ENCODE measurements at regions not wholly inside any gene's neighbourhood (a gene's known extent, or its start where the extent isn't known, plus 50 kb on each side); places are given as distances from the start of the nearest gene placed in this dataset.
"Not testable (repeated sequence)": the region's sequence is repeated elsewhere in the genome, so short reads cannot be mapped to it uniquely, and the experiment has no call there.

DNA sequence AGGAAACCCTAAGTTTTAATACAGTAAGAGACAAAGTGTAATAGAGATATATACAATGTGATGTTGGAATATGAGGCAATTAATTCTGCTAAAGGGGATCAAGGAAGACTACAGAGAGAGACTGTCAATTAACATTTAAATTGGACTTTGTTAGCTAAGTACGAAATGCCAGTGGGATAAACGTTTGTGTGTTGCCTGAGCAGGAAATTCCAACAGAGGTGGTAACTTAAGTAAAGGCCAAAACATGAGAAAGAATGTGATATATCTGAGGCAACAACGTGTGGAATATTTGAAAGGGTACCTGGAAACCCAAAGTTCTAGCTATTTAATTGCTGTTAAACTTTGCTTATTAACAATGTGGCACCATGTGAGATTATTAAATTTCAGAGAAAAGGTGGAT is 1666.9 kb upstream of the WWC1 start:
- no peak for DNase-seq

DNA sequence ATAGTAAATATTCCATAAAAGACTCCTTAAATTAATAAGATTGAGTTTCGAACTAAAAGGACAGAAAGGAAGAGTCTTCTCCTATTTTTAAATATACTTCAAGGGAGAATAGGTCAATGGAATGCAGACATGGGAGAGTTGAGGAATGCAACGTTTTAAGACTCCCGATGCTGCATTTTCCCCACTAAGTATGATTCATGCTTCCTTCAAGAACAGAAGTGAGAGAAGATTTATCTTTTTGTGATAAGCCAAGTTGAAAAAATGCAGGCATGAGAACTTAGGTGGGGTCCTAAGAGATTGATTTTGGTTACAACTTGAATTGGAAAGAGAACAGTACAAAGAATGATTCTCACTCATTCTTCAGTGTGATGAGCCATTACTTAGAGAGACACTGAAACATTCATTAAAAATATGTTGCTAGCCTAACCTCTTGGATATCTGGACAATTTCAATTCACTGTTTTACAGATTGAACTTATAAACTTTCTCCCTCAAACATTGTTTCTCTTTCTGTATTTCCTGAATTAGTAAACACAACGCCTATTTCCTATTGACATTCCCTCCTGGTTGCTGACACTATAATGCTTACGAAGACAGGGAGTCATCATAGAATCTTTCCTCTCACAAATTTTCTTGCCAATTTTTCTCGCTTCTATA is 1666.1 kb upstream of the WWC1 start:
- DNase-seq = no peak

DNA sequence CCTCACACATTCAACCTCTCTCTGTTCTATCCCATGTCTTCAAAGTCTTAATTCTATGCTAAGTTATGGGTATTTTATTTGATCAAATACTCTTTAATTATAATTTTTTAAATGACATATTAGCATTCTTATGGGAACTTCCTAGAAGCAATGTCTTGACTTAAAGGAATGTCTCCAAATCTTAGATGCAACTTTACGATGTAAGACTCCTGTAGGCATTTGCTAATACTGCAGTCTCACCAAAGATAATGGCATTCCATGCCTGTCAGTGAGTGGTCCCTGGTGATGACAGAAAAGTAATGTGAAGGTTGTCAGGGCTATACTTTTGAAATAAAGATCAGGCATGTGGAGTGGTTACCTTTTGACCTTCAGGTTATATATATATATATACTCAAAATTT is 1654.2 kb upstream of the WWC1 start:
- DNase-seq = no peak

DNA sequence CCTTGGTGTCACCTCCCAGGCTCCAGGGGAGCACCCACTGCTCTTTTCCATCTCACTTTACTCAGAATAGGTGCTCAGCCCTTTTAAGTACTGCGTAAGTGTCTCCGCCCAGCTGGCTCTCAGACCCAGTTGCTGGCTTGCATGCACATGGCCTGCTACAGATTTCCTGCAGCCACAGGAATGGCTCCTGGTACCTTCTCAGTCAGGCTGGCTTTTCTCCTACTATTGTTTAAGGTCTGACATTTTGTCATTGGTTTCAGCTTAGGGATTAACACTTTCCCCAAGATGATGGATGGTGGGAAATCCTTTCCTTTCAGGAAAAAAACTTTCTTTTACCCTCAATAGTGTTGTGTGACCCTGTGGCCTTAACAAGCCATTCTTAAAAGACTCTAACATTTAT is 1652.3 kb upstream of the WWC1 start:
- DNase-seq = no peak

DNA sequence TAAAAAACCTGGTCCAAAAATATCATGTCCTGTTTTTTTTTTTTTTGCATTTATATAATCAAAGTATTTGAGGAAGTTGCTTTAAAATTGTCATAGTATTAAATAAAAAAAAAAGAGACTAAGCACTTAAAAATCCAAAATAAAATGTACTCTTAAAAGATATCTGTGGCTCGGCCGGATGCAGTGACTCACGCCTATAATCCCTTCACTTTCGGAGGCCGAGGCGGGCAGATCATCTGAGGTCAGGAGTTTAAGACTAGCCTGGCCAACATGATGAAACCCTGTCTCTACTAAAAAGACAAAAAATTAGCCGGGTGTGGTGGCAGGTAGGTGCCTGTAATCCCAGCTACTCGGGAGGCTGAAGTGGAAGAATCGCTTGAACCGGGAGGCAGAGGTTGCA is 1651.3 kb upstream of the WWC1 start:
- DNase-seq = not testable (repeated sequence)

DNA sequence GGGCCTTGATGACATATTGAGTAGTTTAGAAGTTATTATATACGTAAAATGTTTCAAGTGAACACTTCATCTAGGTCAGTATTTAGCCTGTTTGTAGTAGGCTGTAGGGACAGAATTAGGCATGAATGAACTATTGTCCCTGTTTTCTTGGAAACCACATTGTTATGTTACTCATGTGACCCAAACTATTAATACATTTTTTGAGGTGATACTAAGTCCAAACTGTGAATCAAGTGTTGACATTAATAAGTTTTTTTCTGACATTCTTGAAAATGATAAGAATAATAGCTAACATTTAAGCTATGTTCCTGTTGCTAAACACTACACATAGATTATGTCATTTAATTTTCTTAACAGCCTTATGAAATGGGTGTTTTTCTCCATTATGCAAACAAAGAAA is 1642.7 kb upstream of the WWC1 start:
- DNase-seq = no peak

DNA sequence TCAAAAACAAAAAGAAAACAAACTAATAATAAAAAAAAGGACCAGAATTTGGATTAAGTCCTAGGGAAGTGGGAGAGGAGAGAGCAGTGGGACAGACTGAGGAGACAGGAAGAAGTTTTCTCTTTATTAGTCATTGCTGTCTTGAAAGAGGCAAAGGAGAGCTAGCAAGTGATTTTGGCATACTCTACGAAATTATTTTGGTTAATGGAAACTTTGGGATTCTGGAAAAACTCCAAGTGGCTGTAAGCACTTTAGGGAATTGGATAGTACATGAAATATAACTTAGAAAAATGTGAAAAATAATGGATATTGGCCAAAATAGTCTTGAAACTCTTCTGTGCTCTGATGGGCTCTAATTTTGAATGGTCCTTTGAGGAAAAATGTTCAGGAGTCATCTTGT is 1641.8 kb upstream of the WWC1 start:
- DNase-seq = peak; percentile 19

DNA sequence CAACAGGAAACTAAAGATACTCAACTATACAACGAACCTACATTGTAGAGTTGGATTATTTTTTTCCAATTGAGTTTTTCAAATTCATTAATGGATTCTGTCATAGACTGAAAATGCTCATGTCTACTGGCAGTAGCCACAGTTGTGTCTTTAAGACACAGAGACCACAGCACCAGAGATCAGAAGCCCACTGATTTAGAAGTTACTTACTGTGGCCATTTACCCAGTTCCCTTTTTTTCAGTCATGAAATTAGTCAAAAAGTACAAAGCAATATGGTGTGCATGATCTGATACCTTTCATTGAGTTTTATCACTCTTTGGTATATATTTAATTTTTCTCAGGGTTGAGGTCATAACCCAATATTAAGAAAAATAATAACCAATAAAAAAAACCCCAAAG is 1640.2 kb upstream of the WWC1 start:
- no peak for DNase-seq

DNA sequence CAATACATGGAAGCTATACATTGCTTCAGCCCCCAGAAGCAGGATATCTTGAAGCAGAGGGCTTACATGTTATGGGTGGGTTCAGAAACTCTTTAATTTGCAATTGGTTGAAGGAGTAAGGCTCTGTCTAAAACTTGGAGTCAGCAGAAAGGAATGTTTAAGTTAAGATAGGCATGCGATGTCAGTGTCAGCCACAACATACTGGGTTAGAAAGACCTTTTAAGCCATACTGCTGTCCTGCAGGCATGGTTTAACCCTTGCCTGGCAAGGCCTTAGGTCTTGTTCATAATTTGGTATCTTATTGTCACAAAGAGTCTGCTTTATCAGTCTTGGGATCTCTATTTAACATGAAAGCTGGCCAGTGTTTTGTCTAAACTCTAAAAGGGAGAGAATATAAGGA is 1619.6 kb upstream of the WWC1 start:
- DNase-seq = no peak

DNA sequence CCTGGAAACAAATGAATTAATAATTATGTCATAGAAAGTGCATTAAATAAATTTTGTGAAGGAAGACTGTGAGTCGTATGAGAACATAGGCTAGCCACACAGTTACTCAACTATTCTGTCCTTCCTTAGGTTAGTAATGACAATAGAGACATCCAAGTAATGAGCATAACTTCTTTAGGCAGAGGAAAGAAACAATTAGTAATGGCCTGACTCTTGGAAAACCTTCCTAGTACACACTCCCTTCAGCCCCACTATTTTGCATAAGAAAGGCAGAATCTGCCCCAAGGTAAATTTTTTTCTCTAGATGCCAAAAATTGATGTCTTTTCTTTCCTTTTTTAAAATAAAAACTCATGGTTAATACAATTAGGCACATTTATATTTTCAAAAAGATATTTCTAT is 1619.0 kb upstream of the WWC1 start:
- DNase-seq = no peak

DNA sequence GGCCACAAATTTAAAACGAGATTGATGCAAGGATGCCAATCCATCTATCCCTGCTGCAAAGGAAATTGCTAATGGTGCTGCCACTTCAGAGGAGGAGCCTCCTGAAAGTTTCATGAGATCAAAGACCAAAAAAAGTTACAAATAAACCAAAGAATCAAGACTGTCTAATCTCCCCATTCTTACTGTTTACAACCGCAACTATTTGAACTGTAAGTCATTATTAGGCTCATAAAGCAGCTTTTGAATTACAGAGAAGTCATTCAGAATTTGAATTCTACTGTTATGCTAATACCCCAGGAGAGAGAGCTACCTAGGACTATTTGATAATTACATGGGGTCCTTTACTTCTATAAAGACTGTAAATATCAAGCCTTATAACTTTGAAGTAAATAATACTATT is 1613.6 kb upstream of the WWC1 start:
- no peak for DNase-seq

DNA sequence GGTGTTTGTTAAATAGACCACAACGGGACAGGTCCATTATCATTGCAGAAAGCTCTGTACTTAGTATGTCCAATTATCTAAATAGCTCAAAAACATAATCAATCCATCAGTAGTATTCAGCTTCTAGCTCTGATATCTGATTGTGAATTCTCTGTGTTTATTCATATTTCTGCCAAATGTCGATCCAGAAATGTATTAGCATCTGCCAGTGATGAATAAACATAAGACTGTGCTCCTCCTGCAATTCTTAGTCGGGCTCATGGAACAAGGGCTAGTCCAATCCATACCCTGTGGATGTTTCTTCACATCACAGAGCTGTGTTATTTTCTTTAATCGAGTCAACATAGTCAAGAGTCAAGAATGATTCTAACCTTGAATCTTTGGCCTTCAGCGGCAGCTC is 1612.1 kb upstream of the WWC1 start:
- no peak for DNase-seq

DNA sequence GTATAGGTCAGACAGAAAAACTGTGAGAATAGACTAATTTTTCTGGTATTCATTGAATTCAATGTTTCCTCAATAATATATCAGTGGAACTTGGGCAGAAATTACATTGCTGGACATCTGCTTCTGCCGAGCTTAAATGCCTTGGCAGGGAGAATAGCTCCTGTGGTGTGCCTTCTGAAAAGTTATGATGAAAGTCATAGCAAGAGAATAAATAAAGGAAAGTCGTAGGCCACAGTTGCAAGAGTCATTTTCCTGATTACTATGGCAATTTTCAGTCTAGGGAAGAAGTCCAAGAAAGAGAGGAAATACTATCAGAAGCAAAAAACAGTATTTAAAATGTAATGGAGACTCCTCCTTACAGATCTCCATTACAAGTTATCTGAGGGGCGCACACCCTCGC is 1596.1 kb upstream of the WWC1 start:
- DNase-seq = no peak

DNA sequence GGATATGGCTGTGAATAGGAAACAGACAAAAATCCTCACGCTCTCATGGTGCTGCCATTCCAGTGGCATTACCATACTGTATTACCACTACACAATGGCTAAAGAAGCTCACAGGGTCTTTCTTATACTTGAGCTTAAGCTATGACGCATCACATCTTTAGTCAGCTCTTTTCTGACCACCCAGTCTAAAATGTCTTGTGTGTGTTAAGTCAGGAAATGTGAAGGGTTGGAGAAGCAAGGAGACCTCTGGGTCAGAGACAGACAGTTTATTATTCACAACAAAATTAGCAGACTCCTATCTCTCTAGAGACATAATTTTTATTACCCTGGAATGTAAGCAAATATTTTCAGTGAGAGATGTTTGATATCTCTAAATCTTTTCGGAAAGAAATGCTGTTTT is 1583.2 kb upstream of the WWC1 start:
- no peak for DNase-seq

DNA sequence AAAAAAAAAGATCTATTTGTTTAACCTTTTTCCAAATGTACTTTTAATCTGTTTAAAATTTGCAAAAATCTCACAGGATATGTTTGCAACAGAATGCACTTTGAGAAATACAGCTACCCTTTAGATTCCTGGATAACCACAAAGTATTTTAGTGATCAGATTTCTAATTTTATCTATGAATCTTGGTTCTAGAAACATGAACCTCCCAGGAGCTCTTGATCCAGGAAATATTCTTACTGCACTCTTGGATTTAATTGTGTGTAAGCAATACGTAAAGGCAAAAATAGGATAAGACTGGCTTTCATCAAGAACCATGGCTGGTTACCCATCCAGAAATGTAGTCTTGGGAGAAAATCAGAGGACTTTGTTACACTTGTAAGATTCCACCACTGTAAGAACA is 1581.8 kb upstream of the WWC1 start:
- no peak for DNase-seq

DNA sequence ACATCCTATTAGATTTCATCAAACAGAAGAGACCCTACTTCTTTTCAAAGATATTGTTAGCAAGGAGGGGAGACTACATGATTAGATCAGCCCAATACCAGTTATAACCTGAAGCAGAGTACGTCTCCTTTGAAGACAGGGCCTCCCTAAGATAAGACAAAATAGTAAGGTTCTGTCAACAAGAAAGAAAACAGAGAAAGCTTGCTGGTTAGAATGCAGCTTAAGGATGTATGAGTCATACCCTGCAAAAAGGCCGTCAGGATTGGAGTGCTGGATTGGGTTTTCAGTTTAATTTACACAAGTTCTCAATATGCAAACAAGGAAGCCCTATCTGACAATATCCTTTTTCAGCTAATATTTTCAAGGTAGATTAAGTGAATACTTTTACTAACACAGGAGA is 1581.2 kb upstream of the WWC1 start:
- no peak for DNase-seq

DNA sequence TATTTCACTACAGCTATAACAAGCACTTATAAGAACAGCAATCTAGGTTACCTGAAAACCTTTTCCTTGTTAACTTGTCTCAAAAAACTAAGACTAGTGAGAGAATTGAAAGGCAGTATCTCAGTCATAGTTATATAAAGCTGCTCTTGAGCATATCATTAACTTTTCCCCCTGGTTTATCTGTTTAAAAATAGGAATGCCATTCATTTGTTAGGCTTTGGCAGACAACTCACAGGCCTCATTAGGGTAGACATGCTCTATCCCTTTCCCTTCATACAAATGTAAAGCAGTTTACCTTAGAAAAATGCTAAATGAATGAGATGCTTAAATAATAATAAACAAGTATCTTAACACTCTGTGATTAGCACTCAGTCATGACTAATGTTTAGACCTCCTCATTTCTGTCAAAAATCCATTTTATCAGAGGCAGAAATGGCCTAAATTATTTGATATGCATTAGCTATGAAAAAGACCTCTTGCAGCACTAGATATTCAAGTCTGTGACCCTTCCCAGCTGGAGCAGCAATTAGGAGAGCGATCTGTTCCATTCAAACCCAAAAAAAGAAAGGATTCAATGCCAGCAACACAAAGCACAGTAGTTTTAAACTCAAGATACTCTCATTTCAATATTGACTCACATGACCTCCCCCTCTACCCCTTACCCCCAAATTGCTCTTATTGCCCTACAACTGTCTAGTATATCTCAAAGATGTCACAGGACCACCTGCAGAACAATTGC is 1578.8 kb upstream of the WWC1 start:
- no peak for DNase-seq

DNA sequence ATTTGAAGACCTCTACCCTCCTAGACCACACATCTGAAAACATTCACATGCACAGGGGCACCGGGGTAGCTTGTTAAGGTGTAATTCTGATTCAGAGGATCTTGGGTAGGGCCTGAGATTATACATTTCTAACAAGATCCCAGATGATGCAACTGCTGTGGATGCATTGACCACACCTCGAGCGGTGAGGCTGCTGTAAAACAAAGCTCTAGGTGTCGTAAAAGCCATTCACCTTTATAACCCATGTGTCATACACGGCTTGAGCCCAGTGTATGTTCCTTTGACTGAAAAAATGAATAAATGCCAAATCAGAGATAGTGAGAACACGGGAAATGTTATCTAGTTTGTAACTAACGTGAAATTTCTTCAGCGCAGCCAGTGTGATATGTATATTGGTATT is 1578.2 kb upstream of the WWC1 start:
- DNase-seq = no peak

DNA sequence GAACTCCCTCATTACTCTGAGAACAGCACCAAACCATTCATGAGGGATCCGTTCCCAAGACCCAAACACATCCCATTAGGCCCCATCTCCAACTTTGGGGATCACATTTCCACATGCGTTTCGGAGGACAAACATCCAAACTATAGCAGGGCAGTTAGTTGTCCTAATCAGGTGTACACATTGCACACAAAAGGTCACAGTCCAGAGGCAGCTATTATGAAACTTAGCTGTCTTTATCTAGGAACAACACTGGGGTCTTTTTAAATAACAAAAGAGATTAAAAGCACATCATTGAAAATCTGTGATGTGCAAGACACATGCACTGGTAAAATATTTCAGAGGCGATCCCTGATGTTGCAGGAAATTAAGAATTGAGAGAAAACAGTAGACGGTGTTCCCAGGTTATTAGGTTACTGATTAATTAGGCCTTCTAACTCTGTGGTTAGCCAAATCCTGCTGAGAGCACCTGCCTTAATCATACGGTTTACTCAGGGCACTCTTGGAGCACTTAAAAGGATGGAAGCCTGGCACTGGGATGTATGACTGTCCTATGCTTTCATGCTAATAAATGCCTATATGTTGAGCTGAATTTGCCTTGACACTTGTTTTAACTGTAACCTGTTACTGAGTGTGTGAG is 1574.5 kb upstream of the WWC1 start:
- DNase-seq = no peak

DNA sequence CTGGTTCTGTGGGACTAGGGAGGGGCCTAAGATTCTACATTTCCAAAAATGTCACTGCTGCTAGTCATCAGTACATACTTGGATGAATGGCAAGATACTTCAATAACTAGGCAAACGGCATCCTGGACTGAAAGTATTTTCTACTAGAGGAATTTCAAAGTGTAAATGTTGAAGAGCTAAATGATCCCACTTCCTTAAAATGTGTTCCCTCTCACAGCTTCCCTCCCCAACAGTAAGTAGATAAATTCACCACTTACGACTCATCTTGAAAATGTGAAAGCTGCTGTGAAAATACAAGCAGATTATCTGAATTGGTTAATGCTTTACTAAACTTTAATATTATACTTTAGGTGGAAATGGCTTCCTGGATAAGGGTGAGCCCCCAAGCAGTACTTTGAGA is 1571.5 kb upstream of the WWC1 start:
- DNase-seq = no peak

DNA sequence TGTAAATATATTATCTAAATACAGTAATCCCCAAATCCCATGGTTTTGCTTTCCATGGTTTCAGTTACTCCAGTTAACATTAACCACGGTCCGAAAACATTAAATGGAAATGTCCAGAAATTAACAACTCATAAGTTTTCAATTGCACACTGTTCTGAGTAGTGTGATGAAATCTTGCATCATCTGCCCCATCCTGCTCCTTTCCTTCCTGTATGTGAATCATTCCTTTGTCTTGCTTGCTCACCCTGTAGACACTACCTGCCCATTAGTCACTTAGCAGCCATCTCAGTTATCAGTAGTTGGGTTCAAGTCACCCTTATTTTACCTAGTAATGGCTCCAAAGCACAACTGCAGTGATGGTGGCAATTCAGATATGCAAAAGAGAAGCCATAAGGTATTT is 1568.5 kb upstream of the WWC1 start:
- no peak for DNase-seq

DNA sequence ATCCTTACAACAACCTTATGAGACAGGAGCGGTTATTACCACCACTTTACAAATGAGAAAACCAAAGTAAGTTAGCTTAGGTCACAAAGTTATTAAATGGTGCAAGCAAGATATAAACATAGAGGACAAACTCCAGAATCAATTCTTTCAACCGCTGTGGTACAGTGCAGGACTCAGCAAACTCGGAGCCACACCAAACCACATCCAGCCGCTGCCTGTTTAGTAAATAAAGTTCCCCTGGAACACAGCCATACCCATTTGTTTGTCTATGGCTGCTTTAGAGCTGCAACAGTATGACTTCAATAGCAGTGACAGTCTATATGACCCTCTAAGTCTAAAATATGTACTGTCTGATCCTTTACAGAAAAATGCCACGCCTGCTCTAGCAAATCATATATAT is 1567.2 kb upstream of the WWC1 start:
- DNase-seq = peak; percentile 26

DNA sequence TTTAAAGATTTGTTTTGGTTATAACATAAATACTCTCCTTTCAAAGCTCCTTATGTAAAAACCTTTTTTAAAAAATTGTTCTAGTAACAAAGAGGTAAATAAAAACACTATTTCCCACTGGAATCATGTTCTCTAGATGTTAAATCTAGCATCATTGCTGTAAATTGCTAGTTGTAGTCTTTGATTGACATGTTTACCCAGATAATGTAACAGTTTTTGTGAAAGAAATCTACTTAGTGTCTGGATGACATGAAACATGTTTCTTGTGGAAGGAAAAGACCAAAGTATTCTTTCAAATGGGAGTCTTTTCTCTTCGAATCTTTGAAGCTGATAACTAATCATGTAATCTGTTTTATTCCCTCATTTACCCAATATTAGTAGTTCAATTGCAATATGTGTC is 1565.9 kb upstream of the WWC1 start:
- no peak for DNase-seq

DNA sequence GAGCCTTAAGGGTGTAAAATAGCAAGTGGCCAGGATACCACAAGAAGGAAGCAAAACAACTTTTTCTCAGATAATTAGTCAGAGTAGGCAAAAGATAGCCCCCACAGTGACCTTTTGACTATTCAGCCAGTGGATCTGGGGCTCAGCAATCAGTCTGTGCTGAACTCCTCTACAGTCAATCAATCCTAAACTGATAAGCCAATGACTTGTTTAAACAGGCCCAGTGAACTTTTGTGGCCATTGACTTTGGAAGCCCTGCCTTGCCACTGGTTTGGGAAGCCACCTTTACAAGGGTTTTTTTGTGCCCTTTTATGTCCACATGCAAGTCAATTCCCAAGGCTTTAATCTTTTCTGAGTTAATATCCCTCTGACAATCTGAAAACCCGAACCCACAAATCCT is 1565.0 kb upstream of the WWC1 start:
- no peak for DNase-seq

DNA sequence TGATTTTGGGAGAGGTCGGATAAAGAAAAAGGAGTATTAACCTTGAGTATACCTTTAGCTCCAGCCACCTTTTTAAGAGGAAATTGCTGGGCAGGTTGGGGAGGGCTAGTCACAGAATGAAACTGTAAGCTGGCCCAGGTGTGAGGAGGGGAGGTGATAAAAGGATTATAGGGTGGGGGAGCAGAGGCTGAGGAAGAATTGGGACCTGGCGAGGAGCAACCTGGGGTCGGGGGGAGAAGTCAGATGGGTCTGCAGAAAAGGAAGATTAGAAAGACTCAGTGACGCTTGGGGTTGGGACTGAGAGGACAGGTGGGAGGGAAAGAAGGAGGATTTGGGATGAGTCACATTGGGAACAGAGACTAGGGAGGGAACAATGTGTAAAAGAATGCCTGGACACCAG is 1548.5 kb upstream of the WWC1 start:
- not testable (repeated sequence) for DNase-seq

Measured in right hindlimb (tissue), 1 donor.